Lung (tissue), 11 donors: ENCODE measurements at regions not wholly inside any gene's neighbourhood (a gene's known extent, or its start where the extent isn't known, plus 50 kb on each side); places are given as distances from the start of the nearest gene placed in this dataset.
A peak's percentile ranks its signal among the peaks of the same experiment; 100 is the strongest.

Source experiments
- ATAC-seq: fragments of 200-7000 bp; cut with Tn5 transposase; one replicate; pipeline ENCODE4 v1.9.1; 2020; ENCODE audit warnings: moderate number of reproducible peaks; ENCODE audit not compliant: insufficient read depth, low FRiP score
- DNase-seq, 3 donors: peaks; one replicate each; pipeline ENCODE4 v3.0.0-alpha.2; 2013 to 2017
- H3K27ac ChIP-seq, 2 donors: one replicate each; pipeline ENCODE4 v1.5.1; 2013; ENCODE audit warnings: mild to moderate bottlenecking in 2 of 2, moderate library complexity in 2 of 2, control low read depth in 1 of 2, inconsistent platforms in 1 of 2, low read depth in 1 of 2, low read length in 1 of 2
- H3K27me3 ChIP-seq, 3 donors: one replicate each; pipeline ENCODE4 v1.5.1; 2013; ENCODE audit warnings: low read length in 2 of 3; ENCODE audit not compliant: control insufficient read depth in 3 of 3, insufficient read depth in 3 of 3
- H3K36me3 ChIP-seq, 4 donors: one replicate each; pipeline ENCODE4 v1.5.1; 2013; ENCODE audit warnings: low read length in 4 of 4, mild to moderate bottlenecking in 1 of 4, moderate library complexity in 1 of 4; ENCODE audit not compliant: control insufficient read depth in 4 of 4, insufficient read depth in 4 of 4
- H3K4me1 ChIP-seq, 5 donors: one replicate each; pipeline ENCODE4 v1.5.1; 2013; ENCODE audit warnings: low read length in 5 of 5, mild to moderate bottlenecking in 2 of 5, moderate library complexity in 1 of 5; ENCODE audit not compliant: control insufficient read depth in 5 of 5, insufficient read depth in 5 of 5
- H3K4me3 ChIP-seq: one replicate; pipeline ENCODE4 v1.5.1; 2013; ENCODE audit warnings: mild to moderate bottlenecking, control low read depth, moderate library complexity
- H3K9ac ChIP-seq, 2 donors: one replicate each; pipeline ENCODE4 v1.5.1; 2013; ENCODE audit warnings: low read length in 2 of 2, control low read depth in 1 of 2; ENCODE audit not compliant: insufficient read depth in 1 of 2
- H3K9me3 ChIP-seq, 4 donors: one replicate each; pipeline ENCODE4 v1.5.1; 2013; ENCODE audit warnings: low read length in 3 of 4, mild to moderate bottlenecking in 1 of 4, moderate library complexity in 1 of 4; ENCODE audit not compliant: control insufficient read depth in 4 of 4, insufficient read depth in 3 of 4
- CTCF ChIP-seq: IDR thresholded peaks from 2 replicates; pipeline ENCODE4 v1.5.1; 2012; ENCODE audit warnings: mild to moderate bottlenecking; ENCODE audit errors: control extremely low read depth, extremely low read depth
- WGBS, 2 donors: extraction: QIAGEN DNeasy Blood & Tissue Kit; methylation state at CpG; one replicate each; pipeline ENCODE4 v1.1.7; 2013; 5-methylcytosine and 5-hydroxymethylcytosine counted together
- donor health status: control.
- donor health status: control.
- donor health status: Bipolar disorder and iron deficiency.
- donor health status: healthy.
- donor health status: DM: yes; HTN: yes; CAD: no.

DNA sequence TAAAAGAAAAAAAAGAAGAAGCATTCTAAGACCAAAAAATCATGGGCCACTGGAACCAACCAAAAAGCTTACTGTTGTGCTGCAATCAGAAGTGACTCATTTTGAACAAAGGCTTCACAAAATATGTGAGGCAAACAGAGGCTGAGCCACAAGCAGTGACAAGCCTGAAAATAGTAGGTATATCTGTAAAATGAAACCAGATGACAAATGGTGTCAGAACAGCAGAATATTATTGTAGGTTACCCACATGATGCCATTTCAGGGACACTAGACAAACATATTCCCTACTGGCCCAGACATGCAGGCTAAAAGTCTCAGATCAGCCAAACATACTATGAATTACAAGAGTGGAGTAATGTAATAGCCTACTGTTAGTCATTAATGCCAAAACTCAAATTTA, 1301.8 kb upstream of the DIAPH2 start:
- Histone ChIP-seq H3K4me3 (no peak overlapping the region), H3K4me1 (no peaks in the 10 kb centered on the region), H3K9ac (no peak overlapping the region), H3K36me3 (no peaks in the 10 kb centered on the region), H3K9me3 (no peaks in the 10 kb centered on the region), H3K27ac (no peak overlapping the region), H3K27me3 (peaks cover 0 to 19% (median 8%) of the 10 kb centered on the region in 3 donors)
- DNase-seq (no peak), ATAC-seq (no peak)
- no peak for TF ChIP-seq CTCF

GRCh38 chrX:95383778-95384177, 1300.9 kb upstream of the DIAPH2 start:
- no peak for DNase-seq
- Histone ChIP-seq H3K36me3 (no peaks in the 10 kb centered on the region), H3K27ac (no peak overlapping the region), H3K9me3 (no peaks in the 10 kb centered on the region), H3K27me3 (peaks cover 0 to 24% (median 8%) of the 10 kb centered on the region in 3 donors), H3K9ac (no peak overlapping the region), H3K4me3 (no peak overlapping the region), H3K4me1 (no peaks in the 10 kb centered on the region)
- TF ChIP-seq CTCF: no peak
- ATAC-seq: peak; percentile 57
- 57 to 83% methylated on average over 2 of the region's 2 CpGs for WGBS, 2 donors

DNA sequence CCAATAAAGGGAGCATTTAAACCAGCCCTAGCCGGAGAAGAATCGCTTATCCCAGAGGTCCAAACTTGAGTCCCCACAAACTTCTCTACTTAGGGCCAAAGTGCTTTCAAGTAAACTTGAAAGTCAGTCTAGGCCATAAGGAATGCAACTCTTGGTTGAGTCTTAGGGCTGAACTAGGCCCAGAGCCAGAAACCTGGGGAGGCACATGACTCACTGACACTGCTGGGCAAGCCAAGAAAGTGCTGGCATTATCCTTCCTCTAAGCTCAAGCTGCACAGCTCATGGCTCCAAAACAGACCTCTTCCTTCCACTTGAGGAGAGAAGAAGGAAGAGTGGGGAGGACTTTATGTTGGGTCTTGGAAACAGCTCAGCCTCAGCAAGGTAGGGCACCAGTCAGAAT, 1257.3 kb upstream of the DIAPH2 start:
- Histone ChIP-seq H3K9me3 (peaks cover 0 to 3% (median 0%) of the 10 kb centered on the region in 4 donors), H3K4me1 (no peaks in the 10 kb centered on the region), H3K4me3 (no peak overlapping the region), H3K36me3 (no peaks in the 10 kb centered on the region), H3K9ac (no peak overlapping the region), H3K27ac (no peak overlapping the region), H3K27me3 (peaks cover 0 to 4% (median 0%) of the 10 kb centered on the region in 3 donors)
- no peak for TF ChIP-seq CTCF
- DNase-seq (no peak), ATAC-seq (no peak)
- WGBS, 2 donors: 84 to 100% methylated on average over 2 of the region's 2 CpGs

DNA sequence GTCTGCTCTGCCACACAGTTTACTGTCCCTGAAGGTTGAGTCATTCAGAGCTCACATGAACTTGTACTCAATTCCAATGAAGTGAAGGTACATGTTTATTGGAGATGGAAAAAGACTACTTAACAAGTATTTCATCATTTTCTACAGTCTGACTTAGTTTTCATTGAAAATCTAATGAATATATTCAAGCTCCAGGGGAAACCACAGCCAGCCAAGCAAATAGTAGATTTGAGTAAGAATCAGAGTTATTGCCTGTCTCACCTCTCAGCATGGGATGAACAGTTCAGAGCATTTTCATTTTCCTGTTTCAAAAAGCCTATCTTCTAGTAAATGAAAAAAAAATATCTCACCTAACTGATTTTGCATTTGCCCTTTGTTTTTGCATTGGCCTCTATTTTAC, 1249.4 kb upstream of the DIAPH2 start:
- peaks cover 0 to 2% (median 0%) of the 10 kb centered on the region in 4 donors for H3K9me3 ChIP-seq
- H3K4me1 ChIP-seq: no peaks in the 10 kb centered on the region
- no peak for DNase-seq
- TF ChIP-seq CTCF: no peak
- H3K36me3 ChIP-seq: no peaks in the 10 kb centered on the region
- H3K27ac ChIP-seq: no peak overlapping the region
- no peak for ATAC-seq
- no peak overlapping the region for H3K4me3 ChIP-seq
- peaks cover 0 to 3% (median 0%) of the 10 kb centered on the region in 3 donors for H3K27me3 ChIP-seq
- no peak overlapping the region for H3K9ac ChIP-seq
